AG08395 (cell line): ENCODE measurements at regions not wholly inside any gene's neighbourhood (a gene's known extent, or its start where the extent isn't known, plus 50 kb on each side); places are given as distances from the start of the nearest gene placed in this dataset.
A peak's percentile ranks its signal among the peaks of the same experiment; 100 is the strongest.
"Not testable (repeated sequence)": the region's sequence is repeated elsewhere in the genome, so short reads cannot be mapped to it uniquely, and the experiment has no call there.

Experiments
- DNase-seq: peaks from one replicate; pipeline ENCODE4 v3.0.0; 2012; ENCODE audit warnings: mixed read lengths, low spot score

DNA sequence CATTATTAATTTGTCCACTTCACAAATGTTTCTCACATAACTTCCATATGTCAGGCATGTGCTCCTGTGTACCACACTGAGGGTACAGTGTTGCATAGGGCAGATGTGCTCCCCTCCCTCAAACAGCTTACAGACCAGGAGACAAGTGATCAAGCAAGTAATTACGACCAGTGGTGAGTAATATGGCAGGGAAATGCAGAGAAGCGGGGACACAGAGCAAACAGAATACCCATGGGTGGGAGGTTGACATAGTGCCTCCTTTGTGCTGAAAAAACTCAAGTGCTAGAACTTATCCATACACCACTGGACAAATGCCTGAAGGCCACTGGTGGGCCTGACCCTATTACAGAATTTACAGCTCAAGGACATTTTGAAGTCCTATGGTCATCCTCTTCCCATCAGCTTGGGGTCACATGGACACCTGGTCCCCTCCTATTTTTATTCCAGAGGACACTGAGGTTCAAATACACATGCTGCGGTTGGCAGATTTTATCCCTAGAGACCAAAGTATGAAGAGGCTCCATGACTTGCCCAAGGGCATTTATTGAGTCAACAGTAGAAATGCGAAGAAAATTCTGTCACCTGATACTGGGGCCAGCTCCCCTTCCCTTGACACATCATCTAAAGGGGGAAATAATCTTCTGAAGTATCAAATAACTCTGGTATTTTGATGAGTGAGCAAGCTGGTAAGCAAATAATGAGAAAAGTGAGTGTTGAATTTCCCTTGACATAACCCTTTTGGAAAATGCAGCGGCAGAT, 116.6 kb downstream of the QRSL1 start:
- no peak for DNase-seq

DNA sequence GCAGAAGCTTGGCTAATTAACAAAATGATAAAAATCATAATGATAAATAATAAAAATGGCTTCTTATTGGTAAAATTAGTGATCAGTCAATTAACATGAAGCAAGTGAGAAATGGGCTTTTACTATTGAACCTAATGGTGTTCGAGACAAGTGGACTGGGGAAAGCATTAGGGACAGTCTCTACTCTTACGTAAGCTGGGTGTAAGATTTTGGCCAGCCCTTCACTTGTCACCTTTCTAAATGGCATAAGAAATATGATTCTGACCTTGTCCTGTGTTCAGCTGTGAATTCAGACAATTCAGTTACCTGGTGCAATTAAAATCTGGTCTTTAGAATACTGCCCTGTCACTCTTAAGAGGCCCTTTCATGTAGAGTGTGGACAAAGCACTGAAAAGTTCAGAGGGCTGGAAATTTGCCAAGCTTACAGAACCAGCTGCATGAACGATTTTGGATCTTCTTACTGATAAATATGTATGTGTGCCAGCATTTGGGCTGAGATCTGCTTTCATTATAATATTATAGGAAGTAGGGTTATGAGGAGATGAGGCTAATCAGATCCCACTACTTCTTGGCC, 115.9 kb downstream of the QRSL1 start:
- DNase-seq, result no peak

GRCh38 chr6:106744781-106745180, 115.4 kb downstream of the QRSL1 start:
- no peak for DNase-seq

DNA sequence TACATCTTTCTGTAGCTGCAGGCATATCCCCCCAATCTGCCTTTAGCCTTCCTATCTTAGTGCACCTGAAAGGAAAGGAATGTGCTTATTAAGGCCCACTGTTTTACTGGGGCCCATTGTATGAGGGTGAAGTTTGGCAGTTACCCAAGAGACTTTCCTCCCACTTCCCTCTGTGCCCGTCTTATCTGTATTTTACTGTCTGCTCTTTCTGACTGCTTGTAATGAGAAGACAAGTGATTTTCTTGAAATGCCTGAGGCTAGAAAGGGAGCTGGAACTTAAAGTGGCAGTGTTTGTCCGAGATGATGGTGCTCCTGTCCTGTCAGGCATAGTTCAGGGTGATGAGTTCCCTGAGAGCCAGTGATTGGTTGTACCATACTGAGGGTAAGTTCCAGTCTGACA, 114.7 kb downstream of the QRSL1 start:
- not testable (repeated sequence) for DNase-seq

DNA sequence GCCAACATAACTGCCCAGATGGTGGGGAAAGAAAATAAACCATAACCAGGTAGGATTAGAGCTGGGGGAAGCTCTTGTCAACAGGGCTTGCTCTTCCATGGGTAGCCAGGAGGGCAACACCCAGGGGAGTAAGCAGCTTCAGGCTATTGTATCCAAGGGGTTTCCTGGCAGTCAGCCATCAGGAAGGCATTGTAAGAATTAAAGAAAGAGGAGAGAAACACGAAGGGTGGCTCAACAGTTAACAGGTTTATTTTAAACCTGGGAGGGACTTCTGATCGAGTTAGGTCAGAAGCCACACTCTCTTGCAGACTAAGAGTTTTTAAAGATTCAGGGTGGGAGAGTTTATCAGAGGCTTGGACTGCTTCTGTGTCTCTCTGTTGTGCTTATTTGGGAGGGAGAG, 114.2 kb downstream of the QRSL1 start:
- DNase-seq, result no peak

DNA sequence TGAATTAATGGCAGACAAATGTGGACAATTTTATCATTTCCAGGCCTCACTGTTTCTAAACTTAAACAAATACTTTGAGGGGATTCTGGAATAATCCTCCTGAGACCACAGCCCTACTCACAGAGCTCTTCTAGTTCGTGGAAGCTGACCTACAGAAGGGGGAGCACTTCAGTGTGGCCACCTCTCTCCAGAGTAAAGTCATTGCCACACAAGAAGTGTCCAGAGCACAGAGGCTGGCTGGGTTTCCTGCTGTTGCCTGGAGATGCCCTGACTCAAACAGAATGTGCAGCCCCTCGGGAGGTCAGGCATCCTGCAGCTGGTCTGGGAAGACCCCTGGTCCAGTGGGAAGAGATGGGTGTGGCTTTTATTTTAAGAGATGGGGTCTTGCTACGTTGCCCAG, 110.9 kb downstream of the QRSL1 start:
- DNase-seq, result no peak

GRCh38 chr6:106739387-106739786, 110.0 kb downstream of the QRSL1 start:
- peak; percentile 34 for DNase-seq

DNA sequence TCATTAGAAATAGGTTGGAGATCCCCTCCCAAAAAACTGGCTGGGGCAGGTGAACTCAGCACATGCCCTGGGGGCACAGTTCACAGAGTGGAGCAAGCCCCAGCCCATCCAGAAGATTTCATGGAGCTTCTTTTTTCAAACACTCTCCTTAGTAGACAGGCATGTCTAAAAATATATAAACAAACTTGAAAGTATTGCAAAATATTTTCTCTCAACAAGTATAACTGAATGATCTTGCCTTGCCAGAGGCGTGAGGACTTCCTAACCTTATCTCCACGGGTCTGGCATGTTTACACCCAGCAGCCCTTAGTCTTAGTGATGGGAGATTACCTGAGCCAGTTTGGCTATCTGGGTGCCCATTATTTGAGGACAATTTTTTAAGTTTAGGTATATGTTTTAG, 107.1 kb downstream of the QRSL1 start:
- no peak for DNase-seq

DNA sequence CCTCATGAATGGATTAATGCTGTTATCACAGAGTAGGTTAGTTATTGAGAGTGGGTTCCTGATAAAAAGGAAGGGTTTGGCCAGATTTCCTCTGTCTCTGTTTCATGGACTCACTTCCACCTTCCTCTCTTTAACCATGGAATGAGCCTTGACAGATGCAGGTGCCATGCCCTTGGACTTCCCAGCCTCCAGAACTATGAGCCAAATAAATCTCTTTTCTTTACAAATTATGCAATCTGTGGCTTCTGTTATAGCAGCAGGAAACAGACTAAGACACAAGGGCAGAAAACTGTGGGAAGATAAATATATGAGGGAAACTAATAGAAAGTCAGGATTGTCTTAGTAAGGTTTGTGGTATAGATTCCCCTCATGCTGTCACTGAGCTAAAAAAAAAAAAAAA, 106.5 kb downstream of the QRSL1 start:
- DNase-seq, result no peak

DNA sequence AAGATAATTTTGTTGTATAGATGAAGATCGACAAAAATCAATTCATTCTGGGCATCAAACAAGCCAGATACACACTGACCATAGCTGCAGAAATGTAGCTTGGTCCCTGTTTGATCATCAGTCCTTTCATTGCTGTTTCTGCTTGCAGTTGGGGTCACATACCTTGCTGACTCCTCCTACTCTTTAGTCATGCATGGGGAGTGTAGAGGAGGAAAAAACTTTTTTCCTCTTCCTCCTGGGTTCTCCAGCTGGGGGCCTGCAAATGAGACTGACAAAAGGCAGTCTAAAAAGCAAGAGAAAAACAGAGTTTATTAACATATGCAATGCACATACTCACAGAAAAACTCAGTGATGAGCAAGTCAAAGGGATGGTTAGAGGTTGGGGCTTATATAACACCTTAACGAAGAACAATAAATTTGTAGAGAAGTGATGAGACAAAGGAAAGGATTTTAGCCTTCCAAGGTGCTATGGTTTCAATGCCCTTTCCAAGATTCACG, 105.8 kb downstream of the QRSL1 start:
- DNase-seq, result no peak

DNA sequence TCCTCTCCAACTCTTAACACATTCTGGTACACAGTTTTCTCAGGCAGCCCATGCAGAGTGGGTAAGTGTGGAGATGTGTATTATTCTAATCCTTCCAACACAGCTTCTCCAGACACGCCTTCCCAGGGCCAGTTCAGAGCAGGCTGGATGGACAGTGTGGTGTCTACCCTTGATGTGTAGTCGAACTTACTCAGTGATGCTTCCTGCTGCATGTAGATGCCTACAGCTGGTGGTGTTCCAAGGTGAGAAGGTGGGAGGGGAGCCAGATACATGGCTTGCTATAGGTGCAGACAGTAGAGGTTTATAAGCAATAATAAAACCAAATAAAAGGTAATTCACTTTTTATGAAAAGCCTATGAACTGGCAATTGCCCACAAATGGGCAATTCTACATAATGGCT, 104.0 kb downstream of the QRSL1 start:
- no peak for DNase-seq

- no peak for DNase-seq
Measured at GRCh38 chr6:106732376-106732940, 103.1 kb downstream of the QRSL1 start.

GRCh38 chr6:106731843-106732160, 102.4 kb downstream of the QRSL1 start:
- DNase-seq, result no peak

GRCh38 chr6:106731144-106731842, 101.9 kb downstream of the QRSL1 start:
- DNase-seq, result no peak

GRCh38 chr6:106730718-106731117, 101.3 kb downstream of the QRSL1 start:
- DNase-seq, result no peak

- DNase-seq, result no peak
Measured at GRCh38 chr6:106730264-106730663, 100.9 kb downstream of the QRSL1 start.

DNA sequence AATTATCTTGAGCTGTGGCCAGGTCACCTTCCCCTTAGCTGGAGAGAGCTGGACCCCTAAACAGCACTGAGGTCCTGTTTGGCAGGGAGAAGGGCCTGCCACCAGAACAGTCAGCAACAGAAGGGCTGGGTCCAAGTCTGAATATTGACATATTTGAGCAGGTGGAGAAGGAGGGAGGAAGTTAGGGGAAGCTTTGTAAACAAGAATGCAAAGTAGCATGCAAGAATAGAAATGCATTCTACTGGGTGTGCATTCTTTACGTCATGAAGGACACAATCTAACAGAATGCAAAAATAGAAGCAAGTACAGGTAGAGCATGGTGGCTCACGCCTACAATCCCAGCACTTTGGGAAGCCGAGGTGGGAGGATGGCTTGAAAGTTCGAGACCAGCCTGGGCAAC, 100.5 kb downstream of the QRSL1 start:
- no peak for DNase-seq

DNA sequence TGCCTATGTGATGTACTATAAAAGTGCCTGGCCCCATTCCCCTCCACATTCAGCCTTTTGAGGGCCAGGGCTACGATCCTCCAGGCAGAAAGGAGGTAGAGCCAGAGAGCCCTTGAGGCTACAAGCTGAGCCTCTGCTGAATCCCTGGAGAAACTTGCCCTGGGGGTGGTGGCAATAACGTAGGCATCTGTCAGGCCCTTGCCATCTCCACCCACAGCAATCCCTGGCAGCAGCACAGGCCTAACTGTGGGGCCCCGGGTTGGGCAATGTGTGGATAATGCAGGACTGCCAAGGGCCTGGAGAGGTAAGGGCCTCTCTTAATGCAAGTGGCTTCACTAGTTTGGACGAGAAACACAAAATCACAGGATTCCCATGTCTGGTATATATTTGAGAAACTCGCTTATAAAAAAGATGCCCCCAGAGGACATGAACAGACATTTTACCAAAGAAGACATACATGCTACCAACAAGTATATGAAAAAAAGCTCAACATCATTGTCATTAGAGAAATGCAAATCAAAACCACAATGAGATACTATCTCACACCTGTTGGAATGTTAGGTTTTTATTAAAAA, 99.0 kb downstream of the QRSL1 start:
- DNase-seq, result no peak

DNA sequence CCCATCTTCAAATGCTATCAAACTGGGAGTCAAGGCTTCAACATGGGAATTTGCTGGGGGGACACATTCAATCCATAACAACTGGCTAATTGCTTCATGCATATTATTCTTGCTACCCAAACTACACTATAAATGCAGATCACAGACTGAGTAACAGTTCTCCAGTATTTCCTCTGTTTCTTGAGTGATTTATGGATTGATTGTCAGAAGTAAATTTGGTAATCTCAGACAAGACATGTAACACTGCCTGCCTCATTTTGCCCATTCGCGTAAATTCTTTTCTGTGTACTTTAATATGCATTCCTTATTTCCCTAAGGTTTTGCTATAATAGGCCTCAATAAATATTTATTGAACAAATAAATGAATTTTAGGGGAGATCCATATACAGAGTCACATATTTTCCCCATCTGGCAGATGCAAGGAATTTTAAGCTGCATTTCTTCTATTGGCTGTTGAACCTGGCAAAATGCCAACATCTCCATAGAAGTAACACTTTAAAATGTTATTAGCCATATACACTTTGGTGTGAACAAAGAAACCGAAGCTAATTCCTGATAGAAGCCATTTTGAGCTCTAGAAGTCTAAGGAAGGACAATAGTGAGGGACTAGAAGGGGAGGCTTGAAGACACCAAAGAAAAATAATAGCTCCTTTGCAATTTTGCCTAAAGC, 98.2 kb downstream of the QRSL1 start:
- no peak for DNase-seq

- no peak for DNase-seq
Measured at GRCh38 chr6:106724848-106725247, 95.5 kb downstream of the QRSL1 start.

DNA sequence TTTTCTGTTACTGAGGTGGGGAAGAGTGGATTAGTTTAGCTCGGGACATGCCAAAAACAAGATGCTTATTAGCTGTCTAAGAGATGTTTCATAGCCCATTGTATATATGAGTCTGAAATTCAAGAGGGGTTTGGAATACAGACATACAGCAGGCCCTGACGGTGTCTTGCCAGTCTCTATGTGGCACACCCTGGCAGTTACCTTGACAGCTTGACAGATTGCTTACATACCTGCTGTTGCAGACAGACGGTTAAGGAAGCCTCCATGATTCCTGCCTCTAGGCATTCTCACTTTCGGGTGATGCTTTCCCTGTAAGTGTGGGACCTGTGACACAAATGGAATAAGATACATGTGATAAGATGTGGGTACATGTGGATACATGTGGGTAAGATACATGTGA, 95.0 kb downstream of the QRSL1 start:
- DNase-seq, result no peak

- not testable (repeated sequence) for DNase-seq
Measured at GRCh38 chr6:106723419-106723818, 94.0 kb downstream of the QRSL1 start.
